ENCODE measurements at regions not wholly inside any gene's neighbourhood (a gene's known extent, or its start where the extent isn't known, plus 50 kb on each side); places are given as distances from the start of the nearest gene placed in this dataset.
"Not testable (repeated sequence)": the region's sequence is repeated elsewhere in the genome, so short reads cannot be mapped to it uniquely, and the experiment has no call there.

DNA sequence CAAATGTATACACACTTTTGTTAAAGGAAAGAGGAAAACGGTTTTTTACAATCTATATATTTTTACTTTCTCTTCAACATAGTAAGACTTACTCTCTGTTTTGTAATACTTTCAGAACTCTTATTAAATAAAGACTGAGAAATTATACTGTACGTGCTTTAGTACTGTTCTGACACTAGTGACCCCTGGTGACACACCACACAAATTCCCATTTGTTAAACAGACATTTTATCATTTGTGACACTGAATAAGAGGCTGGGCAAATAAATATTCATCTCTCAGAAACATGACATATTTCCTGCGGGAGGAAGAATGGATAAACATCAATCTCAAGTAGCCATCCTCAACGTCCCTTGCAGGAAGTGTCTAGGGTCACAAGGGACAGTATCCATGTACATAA lies 68.9 kb upstream of the ZNF33B start:
- H3K36me3 ChIP-seq (ENCODE audit: low read depth), result no peaks in the 10 kb centered on the region
- no TSS peak for BruUV-seq (replicated peaks)
- TF ChIP-seq CTCF (conservative IDR thresholded peaks at IDR 0.05) (no peak), EZH2 (IDR thresholded peaks at IDR 0.05; ENCODE audit: low read depth) (no peak)
- H3F3A ChIP-seq (ENCODE audit: insufficient read depth, low read depth), result no peaks in the 10 kb centered on the region
- ChIA-PET POLR2A (ENCODE audit: unreplicated experiment) (no interaction called here), CTCF (no interaction called here)
- no peak overlapping the region for H3K4me3 ChIP-seq
- no peaks in the 10 kb centered on the region for H3K9me2 ChIP-seq (ENCODE audit: insufficient read depth)
- H3K27ac ChIP-seq, result no peak overlapping the region
- no peak for DNase-seq
- no peaks in the 10 kb centered on the region for H4K20me1 ChIP-seq (ENCODE audit: insufficient read depth)
- H3K4me2 ChIP-seq, result no peak overlapping the region
- peaks cover 16% of the 10 kb centered on the region for H3K27me3 ChIP-seq (ENCODE audit: insufficient read depth, low read depth)
- intact Hi-C loops (cut with micrococcal nuclease; ENCODE audit: unreplicated experiment), result no loop called here
- H3K4me1 ChIP-seq (replicated peaks; ENCODE audit: insufficient read depth), result no peaks in the 10 kb centered on the region
- no peak overlapping the region for H2AFZ ChIP-seq
- no peaks in the 10 kb centered on the region for H3K9me3 ChIP-seq (ENCODE audit: insufficient read depth, low read depth)
- H3K79me2 ChIP-seq (ENCODE audit: low read depth), result no peaks in the 10 kb centered on the region

DNA sequence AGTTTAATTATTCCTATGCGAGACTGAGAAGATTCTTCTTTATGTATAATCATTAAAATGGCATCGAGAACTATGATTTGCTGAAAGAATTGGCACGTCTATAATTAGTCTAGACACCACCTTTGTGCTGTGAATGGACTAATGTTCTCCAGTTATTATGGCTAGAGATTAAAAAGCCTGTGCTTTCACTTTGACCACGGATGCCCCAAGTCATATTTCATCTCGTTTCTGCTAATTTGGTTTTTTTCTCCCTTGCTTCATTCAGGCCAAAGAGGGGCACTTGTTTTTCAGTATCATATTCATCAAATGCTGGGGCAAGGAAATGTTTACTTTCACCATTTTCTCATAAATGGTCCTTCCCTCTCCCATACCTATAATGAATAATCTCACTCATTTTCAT lies 63.3 kb upstream of the BMS1 start:
- H3K4me1 ChIP-seq (replicated peaks; ENCODE audit: insufficient read depth); H3K36me3 ChIP-seq (ENCODE audit: low read depth); H4K20me1 ChIP-seq (ENCODE audit: insufficient read depth); H3F3A ChIP-seq (ENCODE audit: insufficient read depth, low read depth); H3K79me2 ChIP-seq (ENCODE audit: low read depth); H3K27ac ChIP-seq; H3K9me2 ChIP-seq (ENCODE audit: insufficient read depth); DNase-seq; H3K4me3 ChIP-seq; H3K4me2 ChIP-seq; H2AFZ ChIP-seq; H3K9me3 ChIP-seq (ENCODE audit: insufficient read depth, low read depth); POLR2A ChIA-PET (ENCODE audit: unreplicated experiment); intact Hi-C loops (cut with micrococcal nuclease; ENCODE audit: unreplicated experiment); BruUV-seq (replicated peaks); CTCF ChIA-PET: not testable (repeated sequence)
- peaks cover 40% of the 10 kb centered on the region; the same call in 1 of the 2 replicates for H3K27me3 ChIP-seq (ENCODE audit: insufficient read depth, low read depth)

- H3K4me2 ChIP-seq, result no peak overlapping the region
- no peaks in the 10 kb centered on the region for H3K79me2 ChIP-seq (ENCODE audit: low read depth)
- H3K9me3 ChIP-seq (ENCODE audit: insufficient read depth, low read depth), result no peaks in the 10 kb centered on the region
- no peak for DNase-seq
- ChIA-PET CTCF (no interaction called here), POLR2A (ENCODE audit: unreplicated experiment) (interaction anchor here (0.6 kb wide), 1 partner anchor 715 kb away, joined by 4 read pairs; no protein-coding TSS in a partner anchor)
- H3K27ac ChIP-seq, result no peak overlapping the region
- no TSS peak for BruUV-seq (replicated peaks)
- TF ChIP-seq EZH2 (IDR thresholded peaks at IDR 0.05; ENCODE audit: low read depth) (no peak), CTCF (conservative IDR thresholded peaks at IDR 0.05) (no peak)
- no peak overlapping the region for H3K4me3 ChIP-seq
- intact Hi-C loops (cut with micrococcal nuclease; ENCODE audit: unreplicated experiment), result no loop called here
- no peaks in the 10 kb centered on the region for H3K4me1 ChIP-seq (replicated peaks; ENCODE audit: insufficient read depth)
- H2AFZ ChIP-seq, result no peak overlapping the region
- no peaks in the 10 kb centered on the region for H3F3A ChIP-seq (ENCODE audit: insufficient read depth, low read depth)
- no peaks in the 10 kb centered on the region for H3K9me2 ChIP-seq (ENCODE audit: insufficient read depth)
- H3K27me3 ChIP-seq (ENCODE audit: insufficient read depth, low read depth), result peaks cover 20% of the 10 kb centered on the region; the same call in 1 of the 2 replicates
- H3K36me3 ChIP-seq (ENCODE audit: low read depth), result no peaks in the 10 kb centered on the region
- H4K20me1 ChIP-seq (ENCODE audit: insufficient read depth), result no peaks in the 10 kb centered on the region
These were observed 60.0 kb upstream of the BMS1 start for GRCh38 chr10:42722575-42722974.

DNA sequence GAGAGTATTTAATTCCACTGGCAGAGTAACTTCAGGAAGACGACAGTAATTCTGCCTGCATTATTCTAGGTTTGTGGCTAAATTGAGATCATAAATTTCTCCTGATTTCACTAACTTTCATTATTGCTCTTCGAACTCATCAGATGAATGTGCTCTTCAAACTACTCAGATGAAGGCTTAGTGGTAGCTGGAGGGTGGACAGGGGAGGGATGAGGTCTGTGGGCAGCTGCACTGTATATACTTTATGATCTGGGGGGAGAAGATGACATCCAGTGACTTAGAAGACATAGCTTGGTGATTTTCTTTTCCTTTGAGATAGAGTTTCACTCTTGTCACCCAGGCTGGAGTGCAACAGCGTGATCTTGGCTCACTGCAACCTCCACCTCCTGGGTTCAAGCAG lies 59.0 kb upstream of the BMS1 start:
- BruUV-seq (replicated peaks); POLR2A ChIA-PET (ENCODE audit: unreplicated experiment); intact Hi-C loops (cut with micrococcal nuclease; ENCODE audit: unreplicated experiment); H3K79me2 ChIP-seq (ENCODE audit: low read depth); H3K4me3 ChIP-seq; CTCF ChIA-PET; H3F3A ChIP-seq (ENCODE audit: insufficient read depth, low read depth); H3K4me2 ChIP-seq; H3K36me3 ChIP-seq (ENCODE audit: low read depth); H3K9me2 ChIP-seq (ENCODE audit: insufficient read depth); DNase-seq; H3K9me3 ChIP-seq (ENCODE audit: insufficient read depth, low read depth); H2AFZ ChIP-seq; H3K27ac ChIP-seq; H3K4me1 ChIP-seq (replicated peaks; ENCODE audit: insufficient read depth); H4K20me1 ChIP-seq (ENCODE audit: insufficient read depth): not testable (repeated sequence)
- H3K27me3 ChIP-seq (ENCODE audit: insufficient read depth, low read depth), result peaks cover 20% of the 10 kb centered on the region; the same call in 1 of the 2 replicates

GRCh38 chr10:42724660-42725059 lies 57.9 kb upstream of the BMS1 start:
- POLR2A ChIA-PET (ENCODE audit: unreplicated experiment); H3F3A ChIP-seq (ENCODE audit: insufficient read depth, low read depth); H3K36me3 ChIP-seq (ENCODE audit: low read depth); H3K9me3 ChIP-seq (ENCODE audit: insufficient read depth, low read depth); H2AFZ ChIP-seq; H3K79me2 ChIP-seq (ENCODE audit: low read depth); intact Hi-C loops (cut with micrococcal nuclease; ENCODE audit: unreplicated experiment); H3K27ac ChIP-seq; CTCF ChIA-PET; H3K9me2 ChIP-seq (ENCODE audit: insufficient read depth); DNase-seq; H3K4me3 ChIP-seq; H3K4me1 ChIP-seq (replicated peaks; ENCODE audit: insufficient read depth); H3K4me2 ChIP-seq; H4K20me1 ChIP-seq (ENCODE audit: insufficient read depth); BruUV-seq (replicated peaks): not testable (repeated sequence)
- H3K27me3 ChIP-seq (ENCODE audit: insufficient read depth, low read depth), result peaks cover 30% of the 10 kb centered on the region

Data from PC-9 (cell line).